LNCaP clone FGC (cell line): ENCODE measurements at regions not wholly inside any gene's neighbourhood (a gene's known extent, or its start where the extent isn't known, plus 50 kb on each side); places are given as distances from the start of the nearest gene placed in this dataset.

Experiments used
- DNase-seq: peaks from one replicate; pipeline ENCODE4 v3.0.0-alpha.2; 2011; ENCODE audit warnings: low read depth
- H3K4me3 ChIP-seq: 2 replicates; pipeline ENCODE4 v1.5.1; 2011; ENCODE audit warnings: mild to moderate bottlenecking, low read depth, low read length, control low read depth
- CTCF ChIP-seq: IDR thresholded peaks from 2 replicates; pipeline ENCODE4 v1.5.1; 2012; ENCODE audit warnings: mild to moderate bottlenecking; ENCODE audit not compliant: control insufficient read depth, insufficient read depth; ENCODE audit errors: extremely low read depth

- TF ChIP-seq CTCF = no peak
- H3K4me3 ChIP-seq = no peak overlapping the region
- DNase-seq = no peak
These were observed 119.4 kb downstream of the CD24 start for GRCh38 chr6:106855117-106855516.

GRCh38 chr6:106849676-106850332 lies 124.7 kb downstream of the CD24 start:
- TF ChIP-seq CTCF = no peak
- no peak overlapping the region for H3K4me3 ChIP-seq
- no peak for DNase-seq

- H3K4me3 ChIP-seq = no peak overlapping the region
- TF ChIP-seq CTCF = no peak
- DNase-seq = no peak
These were observed 125.4 kb downstream of the CD24 start for GRCh38 chr6:106849120-106849519.

GRCh38 chr6:106847116-106847515 lies 127.4 kb downstream of the CD24 start:
- H3K4me3 ChIP-seq = no peak overlapping the region
- TF ChIP-seq CTCF = no peak
- no peak for DNase-seq

GRCh38 chr6:106844930-106845329 lies 129.6 kb downstream of the CD24 start:
- H3K4me3 ChIP-seq = no peak overlapping the region
- no peak for TF ChIP-seq CTCF
- no peak for DNase-seq

GRCh38 chr6:106832766-106833510 lies 141.6 kb downstream of the CD24 start:
- H3K4me3 ChIP-seq = no peak overlapping the region
- no peak for TF ChIP-seq CTCF
- DNase-seq = no peak
